ENCODE measurements at regions not wholly inside any gene's neighbourhood (a gene's known extent, or its start where the extent isn't known, plus 50 kb on each side); places are given as distances from the start of the nearest gene placed in this dataset.

DNA sequence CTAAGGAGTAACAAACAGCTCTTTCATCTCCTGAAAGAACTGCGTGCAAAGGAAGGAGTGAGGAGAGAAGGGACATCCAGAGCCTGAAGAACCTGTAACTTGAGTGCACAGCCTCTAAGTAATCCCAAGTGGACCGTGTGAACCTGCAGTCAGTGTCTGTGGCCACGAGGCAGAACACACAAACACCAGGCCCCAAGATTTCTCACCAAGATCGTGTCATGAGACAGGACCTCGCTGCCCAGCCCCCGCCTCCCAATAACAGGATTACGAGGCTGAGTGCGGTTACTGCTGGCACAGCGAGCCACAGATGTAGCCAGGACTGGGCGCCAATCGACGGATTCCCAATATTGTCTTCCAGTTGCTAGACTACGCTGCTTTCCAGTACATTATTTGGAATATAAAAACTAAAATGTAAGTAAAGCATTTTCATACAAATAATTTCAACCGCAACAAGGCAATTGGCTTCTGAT is 101.3 kb upstream of the SLC25A33 start:
- CTCF ChIA-PET = interaction anchor here (0.8 to 1.5 kb wide), 4 partner anchors 18 to 171 kb away, joined by 3 to 5 read pairs (median 3); no protein-coding TSS in a partner anchor
- H3K36me3 Mint-ChIP-seq = no peaks in the 10 kb centered on the region
- no peak for DNase-seq (ENCODE audit: low spot score)
- no peak overlapping the region for H3K4me3 Mint-ChIP-seq
- no peaks in the 10 kb centered on the region for H3K4me1 Mint-ChIP-seq
- no peaks in the 10 kb centered on the region for H3K9me3 Mint-ChIP-seq
- ATAC-seq = no peak
- POLR2A ChIA-PET = no interaction called here
- TF ChIP-seq TEAD4 (CRISPR knock-in tag; IDR thresholded peaks at IDR 0.05) = no peak
- no peak for TF ChIP-seq SOX15 (CRISPR knock-in tag; IDR thresholded peaks at IDR 0.05)
- TF ChIP-seq, protein P1, sequence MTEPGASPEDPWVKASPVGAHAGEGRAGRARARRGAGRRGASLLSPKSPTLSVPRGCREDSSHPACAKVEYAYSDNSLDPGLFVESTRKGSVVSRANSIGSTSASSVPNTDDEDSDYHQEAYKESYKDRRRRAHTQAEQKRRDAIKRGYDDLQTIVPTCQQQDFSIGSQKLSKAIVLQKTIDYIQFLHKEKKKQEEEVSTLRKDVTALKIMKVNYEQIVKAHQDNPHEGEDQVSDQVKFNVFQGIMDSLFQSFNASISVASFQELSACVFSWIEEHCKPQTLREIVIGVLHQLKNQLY (CRISPR knock-in tag; IDR thresholded peaks at IDR 0.05) = no peak
- TF ChIP-seq, protein P2, sequence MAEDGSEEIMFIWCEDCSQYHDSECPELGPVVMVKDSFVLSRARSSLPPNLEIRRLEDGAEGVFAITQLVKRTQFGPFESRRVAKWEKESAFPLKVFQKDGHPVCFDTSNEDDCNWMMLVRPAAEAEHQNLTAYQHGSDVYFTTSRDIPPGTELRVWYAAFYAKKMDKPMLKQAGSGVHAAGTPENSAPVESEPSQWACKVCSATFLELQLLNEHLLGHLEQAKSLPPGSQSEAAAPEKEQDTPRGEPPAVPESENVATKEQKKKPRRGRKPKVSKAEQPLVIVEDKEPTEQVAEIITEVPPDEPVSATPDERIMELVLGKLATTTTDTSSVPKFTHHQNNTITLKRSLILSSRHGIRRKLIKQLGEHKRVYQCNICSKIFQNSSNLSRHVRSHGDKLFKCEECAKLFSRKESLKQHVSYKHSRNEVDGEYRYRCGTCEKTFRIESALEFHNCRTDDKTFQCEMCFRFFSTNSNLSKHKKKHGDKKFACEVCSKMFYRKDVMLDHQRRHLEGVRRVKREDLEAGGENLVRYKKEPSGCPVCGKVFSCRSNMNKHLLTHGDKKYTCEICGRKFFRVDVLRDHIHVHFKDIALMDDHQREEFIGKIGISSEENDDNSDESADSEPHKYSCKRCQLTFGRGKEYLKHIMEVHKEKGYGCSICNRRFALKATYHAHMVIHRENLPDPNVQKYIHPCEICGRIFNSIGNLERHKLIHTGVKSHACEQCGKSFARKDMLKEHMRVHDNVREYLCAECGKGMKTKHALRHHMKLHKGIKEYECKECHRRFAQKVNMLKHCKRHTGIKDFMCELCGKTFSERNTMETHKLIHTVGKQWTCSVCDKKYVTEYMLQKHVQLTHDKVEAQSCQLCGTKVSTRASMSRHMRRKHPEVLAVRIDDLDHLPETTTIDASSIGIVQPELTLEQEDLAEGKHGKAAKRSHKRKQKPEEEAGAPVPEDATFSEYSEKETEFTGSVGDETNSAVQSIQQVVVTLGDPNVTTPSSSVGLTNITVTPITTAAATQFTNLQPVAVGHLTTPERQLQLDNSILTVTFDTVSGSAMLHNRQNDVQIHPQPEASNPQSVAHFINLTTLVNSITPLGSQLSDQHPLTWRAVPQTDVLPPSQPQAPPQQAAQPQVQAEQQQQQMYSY (CRISPR knock-in tag; IDR thresholded peaks at IDR 0.05) = no peak
- no peak for TF ChIP-seq ELF4 (CRISPR knock-in tag; IDR thresholded peaks at IDR 0.05; ENCODE audit: low read depth)
- TF ChIP-seq OVOL2 (CRISPR knock-in tag; IDR thresholded peaks at IDR 0.05; ENCODE audit: borderline replicate concordance) = no peak
- no peak for TF ChIP-seq RORB (CRISPR knock-in tag; IDR thresholded peaks at IDR 0.05)
- TF ChIP-seq NFATC4 (CRISPR knock-in tag; IDR thresholded peaks at IDR 0.05) = no peak
- no peak for TF ChIP-seq MYBL2 (CRISPR knock-in tag; IDR thresholded peaks at IDR 0.05)
- TF ChIP-seq GRHL2 (CRISPR knock-in tag; IDR thresholded peaks at IDR 0.05; ENCODE audit: insufficient replicate concordance, severe bottlenecking) = no peak
- TF ChIP-seq MXD4 (CRISPR knock-in tag; IDR thresholded peaks at IDR 0.05; ENCODE audit: borderline replicate concordance) = no peak
- TF ChIP-seq ZNF219 (CRISPR knock-in tag; IDR thresholded peaks at IDR 0.05; ENCODE audit: borderline replicate concordance) = no peak
- no peak for TF ChIP-seq SP1 (CRISPR knock-in tag; conservative IDR thresholded peaks at IDR 0.05)
- no peak for TF ChIP-seq ZNF416 (CRISPR knock-in tag; IDR thresholded peaks at IDR 0.05)
- TF ChIP-seq, protein P3, sequence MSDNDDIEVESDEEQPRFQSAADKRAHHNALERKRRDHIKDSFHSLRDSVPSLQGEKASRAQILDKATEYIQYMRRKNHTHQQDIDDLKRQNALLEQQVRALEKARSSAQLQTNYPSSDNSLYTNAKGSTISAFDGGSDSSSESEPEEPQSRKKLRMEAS (CRISPR knock-in tag; IDR thresholded peaks at IDR 0.05) = no peak
- TF ChIP-seq, protein P4, sequence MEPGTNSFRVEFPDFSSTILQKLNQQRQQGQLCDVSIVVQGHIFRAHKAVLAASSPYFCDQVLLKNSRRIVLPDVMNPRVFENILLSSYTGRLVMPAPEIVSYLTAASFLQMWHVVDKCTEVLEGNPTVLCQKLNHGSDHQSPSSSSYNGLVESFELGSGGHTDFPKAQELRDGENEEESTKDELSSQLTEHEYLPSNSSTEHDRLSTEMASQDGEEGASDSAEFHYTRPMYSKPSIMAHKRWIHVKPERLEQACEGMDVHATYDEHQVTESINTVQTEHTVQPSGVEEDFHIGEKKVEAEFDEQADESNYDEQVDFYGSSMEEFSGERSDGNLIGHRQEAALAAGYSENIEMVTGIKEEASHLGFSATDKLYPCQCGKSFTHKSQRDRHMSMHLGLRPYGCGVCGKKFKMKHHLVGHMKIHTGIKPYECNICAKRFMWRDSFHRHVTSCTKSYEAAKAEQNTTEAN (CRISPR knock-in tag; IDR thresholded peaks at IDR 0.05) = no peak
- TF ChIP-seq, protein P5, sequence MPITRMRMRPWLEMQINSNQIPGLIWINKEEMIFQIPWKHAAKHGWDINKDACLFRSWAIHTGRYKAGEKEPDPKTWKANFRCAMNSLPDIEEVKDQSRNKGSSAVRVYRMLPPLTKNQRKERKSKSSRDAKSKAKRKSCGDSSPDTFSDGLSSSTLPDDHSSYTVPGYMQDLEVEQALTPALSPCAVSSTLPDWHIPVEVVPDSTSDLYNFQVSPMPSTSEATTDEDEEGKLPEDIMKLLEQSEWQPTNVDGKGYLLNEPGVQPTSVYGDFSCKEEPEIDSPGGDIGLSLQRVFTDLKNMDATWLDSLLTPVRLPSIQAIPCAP (CRISPR knock-in tag; IDR thresholded peaks at IDR 0.05) = no peak
- no peak overlapping the region for H3K27ac Mint-ChIP-seq
- no peaks in the 10 kb centered on the region; the same call in 1 of the 2 replicates for H3K27me3 Mint-ChIP-seq (ENCODE audit: low read depth)

DNA sequence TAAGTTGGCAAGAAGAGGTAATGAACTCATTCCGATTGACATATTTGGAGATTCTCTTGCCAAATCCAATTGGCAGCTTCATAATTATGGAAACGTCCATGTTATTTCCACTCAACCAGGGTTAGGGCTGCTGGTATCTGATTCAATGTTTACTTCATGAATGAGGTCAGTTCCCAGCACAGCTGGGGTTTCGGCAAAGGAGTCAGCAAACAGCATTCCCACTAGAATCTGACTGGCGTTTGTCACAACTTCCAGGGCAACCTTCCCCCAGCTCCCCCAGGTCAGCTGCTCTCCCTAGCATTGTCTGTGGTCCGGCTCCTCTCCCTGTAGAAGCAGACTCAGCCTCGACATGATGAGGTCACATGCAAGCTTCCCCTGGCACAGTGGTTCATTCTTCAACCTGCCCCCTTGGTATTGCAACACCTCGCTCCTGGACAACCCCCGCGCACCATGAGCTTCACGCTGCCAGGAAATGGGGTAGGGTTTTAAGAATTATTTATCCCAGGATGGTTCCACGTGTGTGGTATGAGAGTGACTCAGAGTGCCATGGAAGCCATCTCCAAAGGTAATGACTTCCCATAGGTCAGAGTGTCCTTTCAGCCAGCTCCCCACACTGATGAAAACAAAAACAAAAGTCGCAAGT is 100.7 kb upstream of the SLC25A33 start:
- Mint-ChIP-seq H3K9me3 (no peaks in the 10 kb centered on the region), H3K27ac (no peak overlapping the region; the same call in 1 of the 2 replicates), H3K36me3 (no peaks in the 10 kb centered on the region), H3K4me3 (no peak overlapping the region), H3K27me3 (ENCODE audit: low read depth) (no peaks in the 10 kb centered on the region; the same call in 1 of the 2 replicates), H3K4me1 (no peaks in the 10 kb centered on the region)
- peak; percentile 90 for TF ChIP-seq GABPB1 (CRISPR knock-in tag; IDR thresholded peaks at IDR 0.05)
- TF ChIP-seq, protein P6, sequence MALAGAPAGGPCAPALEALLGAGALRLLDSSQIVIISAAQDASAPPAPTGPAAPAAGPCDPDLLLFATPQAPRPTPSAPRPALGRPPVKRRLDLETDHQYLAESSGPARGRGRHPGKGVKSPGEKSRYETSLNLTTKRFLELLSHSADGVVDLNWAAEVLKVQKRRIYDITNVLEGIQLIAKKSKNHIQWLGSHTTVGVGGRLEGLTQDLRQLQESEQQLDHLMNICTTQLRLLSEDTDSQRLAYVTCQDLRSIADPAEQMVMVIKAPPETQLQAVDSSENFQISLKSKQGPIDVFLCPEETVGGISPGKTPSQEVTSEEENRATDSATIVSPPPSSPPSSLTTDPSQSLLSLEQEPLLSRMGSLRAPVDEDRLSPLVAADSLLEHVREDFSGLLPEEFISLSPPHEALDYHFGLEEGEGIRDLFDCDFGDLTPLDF (CRISPR knock-in tag; IDR thresholded peaks at IDR 0.05) = no peak
- TF ChIP-seq, protein P7, sequence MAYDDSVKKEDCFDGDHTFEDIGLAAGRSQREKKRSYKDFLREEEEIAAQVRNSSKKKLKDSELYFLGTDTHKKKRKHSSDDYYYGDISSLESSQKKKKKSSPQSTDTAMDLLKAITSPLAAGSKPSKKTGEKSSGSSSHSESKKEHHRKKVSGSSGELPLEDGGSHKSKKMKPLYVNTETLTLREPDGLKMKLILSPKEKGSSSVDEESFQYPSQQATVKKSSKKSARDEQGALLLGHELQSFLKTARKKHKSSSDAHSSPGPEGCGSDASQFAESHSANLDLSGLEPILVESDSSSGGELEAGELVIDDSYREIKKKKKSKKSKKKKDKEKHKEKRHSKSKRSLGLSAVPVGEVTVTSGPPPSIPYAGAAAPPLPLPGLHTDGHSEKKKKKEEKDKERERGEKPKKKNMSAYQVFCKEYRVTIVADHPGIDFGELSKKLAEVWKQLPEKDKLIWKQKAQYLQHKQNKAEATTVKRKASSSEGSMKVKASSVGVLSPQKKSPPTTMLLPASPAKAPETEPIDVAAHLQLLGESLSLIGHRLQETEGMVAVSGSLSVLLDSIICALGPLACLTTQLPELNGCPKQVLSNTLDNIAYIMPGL (CRISPR knock-in tag; IDR thresholded peaks at IDR 0.05) = no peak
- no peak for TF ChIP-seq GTF2I (CRISPR knock-in tag; conservative IDR thresholded peaks at IDR 0.05)
- TF ChIP-seq NR2C2 (CRISPR knock-in tag; IDR thresholded peaks at IDR 0.05) = no peak
- TF ChIP-seq FOXJ3 (CRISPR knock-in tag; IDR thresholded peaks at IDR 0.05; ENCODE audit: borderline replicate concordance) = no peak
- TF ChIP-seq RELA (CRISPR knock-in tag; IDR thresholded peaks at IDR 0.05; ENCODE audit: borderline replicate concordance) = no peak
- TF ChIP-seq, protein P4 (CRISPR knock-in tag; IDR thresholded peaks at IDR 0.05) = no peak
- no peak for TF ChIP-seq TCF7 (CRISPR knock-in tag; IDR thresholded peaks at IDR 0.05; ENCODE audit: low read depth)
- ChIA-PET POLR2A (interaction anchor here (1.0 kb wide), 1 partner anchor 10 kb away, joined by 4 read pairs; no protein-coding TSS in a partner anchor), CTCF (interaction anchor here (0.9 to 1.5 kb wide), 3 partner anchors 17 to 172 kb away, joined by 3 to 5 read pairs (median 3); no protein-coding TSS in a partner anchor)
- DNase-seq (ENCODE audit: low spot score) = no peak
- no peak for ATAC-seq

All from WTC11 (cell line).